ENCODE measurements at regions not wholly inside any gene's neighbourhood (a gene's known extent, or its start where the extent isn't known, plus 50 kb on each side); places are given as distances from the start of the nearest gene placed in this dataset.

DNA sequence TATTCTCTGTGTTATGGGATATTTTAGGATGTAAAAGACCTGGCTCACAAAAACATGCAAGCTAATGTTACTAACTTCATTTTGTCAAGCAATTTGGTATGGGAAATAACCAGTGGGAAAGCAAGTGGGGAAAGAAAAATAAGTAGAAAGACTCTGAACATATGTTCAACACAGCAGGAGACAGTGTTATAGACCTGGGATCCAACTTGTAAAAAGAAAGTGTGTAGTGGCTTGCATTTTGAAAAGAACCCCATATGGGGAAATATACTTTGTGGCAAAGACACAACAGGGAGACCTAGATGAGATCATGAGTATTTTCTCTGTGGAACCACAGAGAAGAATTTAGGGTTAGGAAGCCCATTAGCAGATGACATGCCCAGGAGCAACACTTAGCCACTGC, 212.7 kb upstream of the NRIP1 start:
- Histone ChIP-seq H3K4me3 (replicated peaks; ENCODE audit: insufficient read depth, low read length) (no peak overlapping the region), H3K27ac (replicated peaks) (no peak overlapping the region), H3K27me3 (ENCODE audit: insufficient read depth, poor library complexity, severe bottlenecking) (no peaks in the 10 kb centered on the region)
- no peak for DNase-seq (ENCODE audit: low read depth in 1 of 2, low spot score in 1 of 2)
- no peak for TF ChIP-seq SPI1 (IDR thresholded peaks at IDR 0.05; ENCODE audit: borderline replicate concordance, low read depth)
- no peak for TF ChIP-seq GABPA (IDR thresholded peaks at IDR 0.05; ENCODE audit: low read depth)
- no peak for TF ChIP-seq POLR2AphosphoS5 (IDR thresholded peaks at IDR 0.05; ENCODE audit: low read depth)
- TF ChIP-seq, protein P1, sequence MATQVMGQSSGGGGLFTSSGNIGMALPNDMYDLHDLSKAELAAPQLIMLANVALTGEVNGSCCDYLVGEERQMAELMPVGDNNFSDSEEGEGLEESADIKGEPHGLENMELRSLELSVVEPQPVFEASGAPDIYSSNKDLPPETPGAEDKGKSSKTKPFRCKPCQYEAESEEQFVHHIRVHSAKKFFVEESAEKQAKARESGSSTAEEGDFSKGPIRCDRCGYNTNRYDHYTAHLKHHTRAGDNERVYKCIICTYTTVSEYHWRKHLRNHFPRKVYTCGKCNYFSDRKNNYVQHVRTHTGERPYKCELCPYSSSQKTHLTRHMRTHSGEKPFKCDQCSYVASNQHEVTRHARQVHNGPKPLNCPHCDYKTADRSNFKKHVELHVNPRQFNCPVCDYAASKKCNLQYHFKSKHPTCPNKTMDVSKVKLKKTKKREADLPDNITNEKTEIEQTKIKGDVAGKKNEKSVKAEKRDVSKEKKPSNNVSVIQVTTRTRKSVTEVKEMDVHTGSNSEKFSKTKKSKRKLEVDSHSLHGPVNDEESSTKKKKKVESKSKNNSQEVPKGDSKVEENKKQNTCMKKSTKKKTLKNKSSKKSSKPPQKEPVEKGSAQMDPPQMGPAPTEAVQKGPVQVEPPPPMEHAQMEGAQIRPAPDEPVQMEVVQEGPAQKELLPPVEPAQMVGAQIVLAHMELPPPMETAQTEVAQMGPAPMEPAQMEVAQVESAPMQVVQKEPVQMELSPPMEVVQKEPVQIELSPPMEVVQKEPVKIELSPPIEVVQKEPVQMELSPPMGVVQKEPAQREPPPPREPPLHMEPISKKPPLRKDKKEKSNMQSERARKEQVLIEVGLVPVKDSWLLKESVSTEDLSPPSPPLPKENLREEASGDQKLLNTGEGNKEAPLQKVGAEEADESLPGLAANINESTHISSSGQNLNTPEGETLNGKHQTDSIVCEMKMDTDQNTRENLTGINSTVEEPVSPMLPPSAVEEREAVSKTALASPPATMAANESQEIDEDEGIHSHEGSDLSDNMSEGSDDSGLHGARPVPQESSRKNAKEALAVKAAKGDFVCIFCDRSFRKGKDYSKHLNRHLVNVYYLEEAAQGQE (IDR thresholded peaks at IDR 0.05; ENCODE audit: insufficient replicate concordance, low read depth): no peak
- TF ChIP-seq, protein P2, sequence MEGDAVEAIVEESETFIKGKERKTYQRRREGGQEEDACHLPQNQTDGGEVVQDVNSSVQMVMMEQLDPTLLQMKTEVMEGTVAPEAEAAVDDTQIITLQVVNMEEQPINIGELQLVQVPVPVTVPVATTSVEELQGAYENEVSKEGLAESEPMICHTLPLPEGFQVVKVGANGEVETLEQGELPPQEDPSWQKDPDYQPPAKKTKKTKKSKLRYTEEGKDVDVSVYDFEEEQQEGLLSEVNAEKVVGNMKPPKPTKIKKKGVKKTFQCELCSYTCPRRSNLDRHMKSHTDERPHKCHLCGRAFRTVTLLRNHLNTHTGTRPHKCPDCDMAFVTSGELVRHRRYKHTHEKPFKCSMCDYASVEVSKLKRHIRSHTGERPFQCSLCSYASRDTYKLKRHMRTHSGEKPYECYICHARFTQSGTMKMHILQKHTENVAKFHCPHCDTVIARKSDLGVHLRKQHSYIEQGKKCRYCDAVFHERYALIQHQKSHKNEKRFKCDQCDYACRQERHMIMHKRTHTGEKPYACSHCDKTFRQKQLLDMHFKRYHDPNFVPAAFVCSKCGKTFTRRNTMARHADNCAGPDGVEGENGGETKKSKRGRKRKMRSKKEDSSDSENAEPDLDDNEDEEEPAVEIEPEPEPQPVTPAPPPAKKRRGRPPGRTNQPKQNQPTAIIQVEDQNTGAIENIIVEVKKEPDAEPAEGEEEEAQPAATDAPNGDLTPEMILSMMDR (IDR thresholded peaks at IDR 0.05; ENCODE audit: insufficient read depth, low read length): no peak

- no peak for TF ChIP-seq POLR2AphosphoS5 (IDR thresholded peaks at IDR 0.05; ENCODE audit: low read depth)
- no peak for DNase-seq (ENCODE audit: low read depth in 1 of 2, low spot score in 1 of 2)
- H3K27ac ChIP-seq (replicated peaks): no peak overlapping the region
- no peaks in the 10 kb centered on the region for H3K27me3 ChIP-seq (ENCODE audit: insufficient read depth, poor library complexity, severe bottlenecking)
- H3K4me3 ChIP-seq (replicated peaks; ENCODE audit: insufficient read depth, low read length): no peak overlapping the region
Measured at GRCh38 chr21:15278279-15278678, 213.5 kb upstream of the NRIP1 start.

DNA sequence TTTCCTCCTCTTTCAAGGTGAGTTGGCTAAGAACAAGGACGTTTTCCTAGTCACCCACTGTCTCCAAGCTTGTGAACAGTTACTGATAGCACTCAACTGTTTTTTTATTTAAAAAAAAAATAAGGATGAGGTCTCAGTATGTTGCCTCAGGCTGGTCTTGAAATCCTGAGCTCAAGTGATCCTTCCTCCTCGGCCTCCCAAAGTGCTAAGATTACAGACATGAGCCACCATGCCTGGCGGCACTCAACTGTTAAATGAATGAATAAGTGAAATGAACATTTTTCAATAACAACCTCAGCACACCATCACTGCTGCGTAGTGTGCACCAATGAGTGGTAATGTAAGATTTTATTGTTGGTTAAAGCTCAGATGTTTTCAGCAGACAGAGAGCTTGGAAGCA, 214.1 kb upstream of the NRIP1 start:
- Histone ChIP-seq H3K27ac (replicated peaks) (no peak overlapping the region), H3K4me3 (replicated peaks; ENCODE audit: insufficient read depth, low read length) (no peak overlapping the region), H3K27me3 (ENCODE audit: insufficient read depth, poor library complexity, severe bottlenecking) (no peaks in the 10 kb centered on the region)
- no peak for DNase-seq (ENCODE audit: low read depth in 1 of 2, low spot score in 1 of 2)
- TF ChIP-seq POLR2AphosphoS5 (IDR thresholded peaks at IDR 0.05; ENCODE audit: low read depth) (no peak), GABPA (IDR thresholded peaks at IDR 0.05; ENCODE audit: low read depth) (no peak), SPI1 (IDR thresholded peaks at IDR 0.05; ENCODE audit: borderline replicate concordance, low read depth) (no peak)
- TF ChIP-seq, protein P2 (IDR thresholded peaks at IDR 0.05; ENCODE audit: insufficient read depth, low read length): no peak
- TF ChIP-seq, protein P1 (IDR thresholded peaks at IDR 0.05; ENCODE audit: insufficient replicate concordance, low read depth): no peak

GRCh38 chr21:15279482-15279881, 214.7 kb upstream of the NRIP1 start:
- H3K4me3 ChIP-seq (replicated peaks; ENCODE audit: insufficient read depth, low read length): no peak overlapping the region
- TF ChIP-seq, protein P1 (IDR thresholded peaks at IDR 0.05; ENCODE audit: insufficient replicate concordance, low read depth): no peak
- TF ChIP-seq, protein P2 (IDR thresholded peaks at IDR 0.05; ENCODE audit: insufficient read depth, low read length): no peak
- TF ChIP-seq SPI1 (IDR thresholded peaks at IDR 0.05; ENCODE audit: borderline replicate concordance, low read depth) (no peak), GABPA (IDR thresholded peaks at IDR 0.05; ENCODE audit: low read depth) (no peak), POLR2AphosphoS5 (IDR thresholded peaks at IDR 0.05; ENCODE audit: low read depth) (no peak)
- no peak overlapping the region for H3K27ac ChIP-seq (replicated peaks)
- DNase-seq (ENCODE audit: low read depth in 1 of 2, low spot score in 1 of 2): no peak
- no peaks in the 10 kb centered on the region for H3K27me3 ChIP-seq (ENCODE audit: insufficient read depth, poor library complexity, severe bottlenecking)
